HG03280 (cell line): ENCODE measurements at regions not wholly inside any gene's neighbourhood (a gene's known extent, or its start where the extent isn't known, plus 50 kb on each side); places are given as distances from the start of the nearest gene placed in this dataset.
"Not testable (repeated sequence)": the region's sequence is repeated elsewhere in the genome, so short reads cannot be mapped to it uniquely, and the experiment has no call there.

Experiments
- ATAC-seq: cut with Tn5 transposase; IDR thresholded peaks from one replicate; pipeline ENCODE4 v1.9.1; 2021; ENCODE audit warnings: mild to moderate bottlenecking, moderate library complexity; ENCODE audit not compliant: unreplicated experiment

DNA sequence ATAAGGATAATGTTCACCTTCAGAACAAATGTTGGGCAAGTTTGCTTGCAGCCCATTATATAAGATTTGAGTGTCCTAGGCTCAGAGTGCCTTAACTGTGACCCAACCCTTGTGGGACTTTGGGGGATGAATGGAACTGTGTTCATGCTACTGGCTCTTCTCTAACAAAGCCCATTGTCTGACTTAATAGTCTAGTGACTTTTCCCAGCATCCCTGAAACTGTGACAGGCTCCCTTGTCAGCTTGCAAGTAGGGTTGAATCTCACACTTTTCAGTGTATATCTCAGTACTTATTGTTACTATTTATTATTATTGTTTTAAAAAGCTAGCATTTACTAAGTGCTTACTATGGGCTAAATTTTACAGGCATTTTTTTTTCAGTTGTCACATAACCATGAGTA is 1488.2 kb downstream of the KHDRBS2 start:
- ATAC-seq, result not testable (repeated sequence)

DNA sequence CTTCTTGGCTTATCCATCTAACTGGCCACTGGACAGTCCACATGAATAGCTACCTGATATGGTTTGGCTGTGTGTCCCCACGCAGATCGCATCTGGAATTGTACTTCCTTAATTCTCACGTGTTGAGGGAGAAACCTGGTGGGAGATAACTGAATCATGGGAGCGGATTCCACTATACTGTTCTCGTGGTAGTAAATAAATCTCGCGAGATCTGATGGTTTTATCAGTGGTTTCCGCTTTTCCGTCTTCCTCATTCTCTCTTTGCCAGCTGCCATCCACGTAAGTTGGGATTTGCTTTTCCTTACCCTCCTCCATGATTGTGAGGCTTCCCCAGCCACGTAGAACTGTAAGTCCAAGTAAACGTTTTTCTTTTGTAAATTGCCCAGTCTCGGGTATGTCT is 1496.4 kb downstream of the KHDRBS2 start:
- not testable (repeated sequence) for ATAC-seq

DNA sequence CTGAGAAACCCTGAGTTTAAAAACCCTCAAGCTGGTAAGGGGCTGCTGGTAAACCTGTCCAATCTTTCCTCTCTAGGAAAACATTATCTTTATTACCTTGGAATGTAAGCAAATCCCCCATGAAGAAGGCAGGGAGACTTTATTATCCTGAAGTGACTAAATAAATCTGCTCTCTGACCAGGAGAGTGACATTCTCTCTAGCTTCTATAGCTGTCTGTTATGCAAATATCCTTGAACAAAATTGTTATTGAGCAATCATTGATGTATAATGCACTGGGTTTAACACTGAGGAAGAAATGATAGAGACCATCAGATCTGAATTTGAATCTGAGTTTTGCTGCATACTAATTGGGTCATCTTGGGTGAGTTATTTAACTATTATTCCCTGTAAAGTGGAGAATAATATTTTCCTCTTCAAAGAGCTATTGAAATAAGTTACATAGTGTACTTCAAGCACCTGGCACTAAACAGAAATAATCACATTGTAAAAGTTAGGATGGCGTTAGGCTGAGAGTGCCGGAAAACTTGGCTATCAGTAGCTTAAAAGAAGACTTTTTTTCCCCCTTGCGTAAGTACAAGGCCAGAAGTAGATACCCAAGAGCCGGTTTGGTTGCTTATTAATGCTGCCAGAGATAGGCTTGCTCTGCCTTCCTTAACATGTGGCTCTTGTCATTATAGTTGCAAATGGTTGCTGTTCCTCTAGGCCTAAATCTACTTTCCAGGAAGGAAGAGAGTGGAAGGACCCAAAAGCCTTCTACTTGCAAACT is 1503.1 kb downstream of the KHDRBS2 start:
- ATAC-seq, result not testable (repeated sequence)

DNA sequence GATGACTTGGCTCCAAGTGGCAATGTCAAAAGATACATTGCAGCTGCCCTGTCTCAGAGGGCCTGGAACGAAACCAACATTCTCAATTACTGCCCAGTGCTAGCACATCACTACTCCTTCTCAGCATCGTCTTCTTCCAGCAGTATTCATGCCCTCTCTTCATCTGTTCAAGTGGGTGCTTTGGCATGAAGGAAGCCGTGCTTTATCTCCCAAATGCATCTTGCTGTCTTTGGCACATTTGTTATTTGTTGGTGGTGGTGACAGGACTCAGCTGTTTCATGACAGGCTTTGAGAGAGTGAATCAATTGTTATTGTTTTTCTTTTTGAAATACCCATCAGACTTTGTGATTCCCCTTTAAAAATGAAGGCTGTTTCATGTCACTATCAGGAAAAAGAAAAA is 1506.4 kb downstream of the KHDRBS2 start:
- ATAC-seq, result not testable (repeated sequence)

- not testable (repeated sequence) for ATAC-seq
Observed at GRCh38 chr6:60767791-60768499, 1518.1 kb downstream of the KHDRBS2 start.

DNA sequence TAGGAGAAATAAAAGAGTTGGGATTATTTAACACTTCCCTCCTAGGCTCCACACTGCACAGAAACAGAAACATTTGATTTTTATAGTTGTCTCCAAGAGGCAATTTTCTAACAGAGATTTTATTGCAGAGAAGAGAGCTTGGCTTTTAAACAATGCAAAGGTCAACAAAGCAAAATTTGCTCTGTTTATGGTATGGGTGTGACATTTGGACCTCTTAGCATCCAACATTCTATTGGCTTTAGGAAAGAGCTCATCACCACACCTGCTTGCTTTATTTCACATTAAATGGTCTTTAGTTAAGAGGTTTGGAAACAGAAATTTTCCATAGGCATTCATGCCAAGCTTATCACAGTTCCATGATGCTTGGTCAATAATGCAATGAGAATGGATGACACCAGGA is 1520.7 kb downstream of the KHDRBS2 start:
- not testable (repeated sequence) for ATAC-seq

GRCh38 chr6:60763464-60764080 is 1522.5 kb downstream of the KHDRBS2 start:
- not testable (repeated sequence) for ATAC-seq

DNA sequence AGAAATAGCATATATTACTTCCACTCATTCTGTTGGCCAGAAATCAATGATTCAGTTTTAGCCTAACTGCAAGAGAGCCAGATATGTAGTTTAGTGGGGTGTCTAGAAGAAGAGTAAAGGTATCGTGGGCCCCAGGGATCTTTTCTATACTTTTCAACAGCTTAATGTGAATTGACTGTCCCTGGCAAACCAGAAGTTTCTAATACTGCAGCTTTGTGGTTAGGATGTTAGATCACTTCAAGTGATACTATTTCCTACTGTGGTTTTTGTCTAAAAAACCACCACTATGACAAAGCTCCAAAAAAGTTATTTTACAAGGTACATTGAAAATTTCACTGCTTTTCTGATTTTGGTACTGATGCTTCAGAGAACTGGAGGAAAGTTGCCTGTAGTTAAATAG is 1525.1 kb downstream of the KHDRBS2 start:
- ATAC-seq, result not testable (repeated sequence)

- not testable (repeated sequence) for ATAC-seq
Observed at GRCh38 chr6:60759149-60759825, 1526.7 kb downstream of the KHDRBS2 start.

- ATAC-seq, result not testable (repeated sequence)
Observed at GRCh38 chr6:60758725-60759124, 1527.3 kb downstream of the KHDRBS2 start.

DNA sequence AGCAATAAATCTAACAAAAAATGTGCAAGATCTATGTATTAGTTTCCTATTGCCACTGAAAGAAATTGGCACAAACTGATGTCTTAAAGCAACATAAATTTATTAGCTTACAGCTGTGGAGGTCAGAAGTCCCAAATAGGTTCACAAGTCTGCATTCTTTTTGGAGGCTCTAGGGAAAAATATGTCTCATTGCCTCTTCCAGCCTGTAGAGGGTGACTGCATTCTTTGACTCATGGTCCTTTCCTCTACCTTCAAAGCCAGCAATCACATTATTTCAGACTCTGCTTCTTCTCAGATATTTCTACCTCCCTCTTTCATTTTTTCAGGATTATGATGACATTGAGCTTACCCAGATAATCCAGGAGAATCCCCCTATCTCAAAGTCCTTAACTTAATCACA is 1531.1 kb downstream of the KHDRBS2 start:
- ATAC-seq, result no peak

- not testable (repeated sequence) for ATAC-seq
Observed at GRCh38 chr6:60750353-60751081, 1535.5 kb downstream of the KHDRBS2 start.

DNA sequence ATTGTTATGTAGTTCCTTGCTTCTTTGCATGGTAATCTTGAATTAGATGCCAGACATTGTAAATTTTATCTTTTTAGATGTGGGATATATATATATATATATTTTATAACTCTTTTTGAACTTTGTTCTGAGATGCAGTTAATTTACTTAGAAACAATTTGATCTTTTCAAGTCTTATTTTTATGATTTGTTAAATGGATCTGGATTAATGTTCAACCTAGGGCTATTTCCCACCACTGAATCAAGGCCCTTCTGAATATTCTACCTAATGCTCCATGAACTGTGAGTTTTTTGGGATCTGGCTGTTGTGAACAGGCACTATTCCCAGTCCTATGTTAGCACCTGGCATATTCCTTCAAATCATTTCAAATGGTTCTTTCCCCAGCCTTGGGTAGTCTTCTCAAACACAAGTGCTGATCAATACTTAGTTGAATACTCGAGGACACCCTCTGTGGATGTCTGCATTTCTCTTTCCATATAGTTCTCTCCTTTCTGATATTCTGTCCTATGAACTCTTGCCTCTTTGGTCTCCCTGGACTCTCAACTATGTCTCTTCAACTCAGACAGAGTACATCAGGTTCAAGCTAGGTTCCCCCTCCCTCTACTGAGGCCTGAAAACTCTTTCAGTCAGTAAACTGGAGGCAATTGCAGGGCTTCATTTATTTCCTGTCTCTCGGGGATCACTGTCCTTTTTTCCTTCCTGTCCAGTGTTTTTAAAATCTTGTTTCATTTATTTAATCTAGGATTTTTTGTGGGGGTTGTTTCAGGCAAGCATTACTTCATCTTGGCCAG is 1538.1 kb downstream of the KHDRBS2 start:
- ATAC-seq, result not testable (repeated sequence)

DNA sequence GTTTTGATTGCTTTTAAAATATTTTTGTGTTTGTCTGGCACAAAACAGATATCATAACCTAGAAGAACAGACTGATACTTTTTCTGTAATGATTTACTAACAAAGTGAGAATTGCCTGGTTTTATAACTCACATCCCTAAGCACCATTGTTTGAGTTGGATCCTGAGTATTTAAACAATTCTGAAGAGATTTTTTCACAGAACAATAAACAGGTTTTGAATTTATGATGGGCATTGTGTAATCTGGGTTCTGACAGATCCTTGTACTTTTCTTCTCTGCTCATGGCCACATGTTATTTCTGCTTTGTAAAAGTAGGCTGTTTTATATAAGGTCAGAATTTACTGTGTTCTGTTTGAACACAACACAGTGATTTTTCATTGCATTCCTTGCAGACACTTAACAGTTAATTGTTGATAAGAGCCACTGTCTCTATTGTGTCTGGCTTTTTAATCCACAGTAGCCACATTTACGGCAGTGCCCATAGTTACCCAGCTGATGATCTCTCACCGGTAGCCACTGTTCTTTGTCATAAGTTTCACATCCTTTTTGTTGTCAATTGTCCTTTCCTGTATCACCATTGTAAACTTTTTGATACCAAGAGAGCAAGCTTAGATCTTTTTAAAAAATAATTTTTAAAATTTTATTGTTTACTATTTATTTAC is 1548.1 kb downstream of the KHDRBS2 start:
- peak; percentile 57 for ATAC-seq

- ATAC-seq, result not testable (repeated sequence)
Observed at GRCh38 chr6:60737315-60737714, 1548.7 kb downstream of the KHDRBS2 start.

GRCh38 chr6:60723935-60724334 is 1562.1 kb downstream of the KHDRBS2 start:
- not testable (repeated sequence) for ATAC-seq

GRCh38 chr6:60695232-60695631 is 1590.8 kb downstream of the KHDRBS2 start:
- ATAC-seq, result no peak

- ATAC-seq, result no peak
Observed at GRCh38 chr6:60687085-60687484, 1598.9 kb downstream of the KHDRBS2 start.

DNA sequence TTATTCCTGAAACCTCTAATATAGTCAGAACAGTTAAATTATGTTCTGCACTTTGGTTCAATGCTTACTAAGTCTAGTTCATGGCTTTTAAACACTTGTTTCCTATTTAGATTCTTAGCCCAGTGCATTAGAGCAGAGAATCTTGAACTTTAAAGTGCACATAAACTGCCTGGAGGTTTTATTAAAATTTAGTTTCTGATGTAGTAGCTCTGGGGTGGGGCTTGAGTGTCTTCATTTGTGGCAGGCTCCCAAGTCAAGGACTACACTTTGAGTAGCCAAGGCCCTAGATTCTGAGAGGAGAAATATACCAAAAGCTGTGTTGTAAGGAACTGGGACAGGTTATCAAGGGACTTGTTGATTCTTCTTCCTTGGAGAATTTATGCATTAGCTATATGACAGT is 1604.2 kb downstream of the KHDRBS2 start:
- no peak for ATAC-seq
